ENCODE measurements at regions not wholly inside any gene's neighbourhood (a gene's known extent, or its start where the extent isn't known, plus 50 kb on each side); places are given as distances from the start of the nearest gene placed in this dataset.
A peak's percentile ranks its signal among the peaks of the same experiment; 100 is the strongest.
"Not testable (repeated sequence)": the region's sequence is repeated elsewhere in the genome, so short reads cannot be mapped to it uniquely, and the experiment has no call there.

DNA sequence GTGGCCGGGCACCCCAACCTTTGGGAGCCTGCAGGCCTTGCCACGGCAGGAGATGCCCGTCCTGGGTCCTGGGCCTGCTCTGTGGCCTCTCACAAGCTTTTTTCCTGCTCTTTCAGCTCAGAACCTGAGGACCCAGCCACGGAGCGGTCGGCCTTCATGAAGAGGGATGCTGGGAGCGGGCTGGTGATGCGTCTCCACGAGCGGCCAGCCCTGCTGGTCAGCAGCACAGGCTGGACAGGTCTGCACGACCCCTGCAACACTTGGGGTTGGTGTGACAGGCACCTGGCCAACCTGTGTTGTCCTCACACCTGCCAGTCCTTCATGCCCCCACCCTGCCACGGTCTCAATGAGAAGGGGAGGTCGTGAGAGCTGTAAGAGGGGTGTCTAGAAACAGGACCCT lies 170.0 kb downstream of the ADRA2C start:
- DNase-seq (ENCODE audit: low spot score in 2 of 2) (no peak), ATAC-seq (no peak)
- Mint-ChIP-seq H3K36me3 (no peaks in the 10 kb centered on the region), H3K4me1 (no peaks in the 10 kb centered on the region), H3K9me3 (no peaks in the 10 kb centered on the region), H3K4me3 (no peak overlapping the region), H3K27ac (no peak overlapping the region)

DNA sequence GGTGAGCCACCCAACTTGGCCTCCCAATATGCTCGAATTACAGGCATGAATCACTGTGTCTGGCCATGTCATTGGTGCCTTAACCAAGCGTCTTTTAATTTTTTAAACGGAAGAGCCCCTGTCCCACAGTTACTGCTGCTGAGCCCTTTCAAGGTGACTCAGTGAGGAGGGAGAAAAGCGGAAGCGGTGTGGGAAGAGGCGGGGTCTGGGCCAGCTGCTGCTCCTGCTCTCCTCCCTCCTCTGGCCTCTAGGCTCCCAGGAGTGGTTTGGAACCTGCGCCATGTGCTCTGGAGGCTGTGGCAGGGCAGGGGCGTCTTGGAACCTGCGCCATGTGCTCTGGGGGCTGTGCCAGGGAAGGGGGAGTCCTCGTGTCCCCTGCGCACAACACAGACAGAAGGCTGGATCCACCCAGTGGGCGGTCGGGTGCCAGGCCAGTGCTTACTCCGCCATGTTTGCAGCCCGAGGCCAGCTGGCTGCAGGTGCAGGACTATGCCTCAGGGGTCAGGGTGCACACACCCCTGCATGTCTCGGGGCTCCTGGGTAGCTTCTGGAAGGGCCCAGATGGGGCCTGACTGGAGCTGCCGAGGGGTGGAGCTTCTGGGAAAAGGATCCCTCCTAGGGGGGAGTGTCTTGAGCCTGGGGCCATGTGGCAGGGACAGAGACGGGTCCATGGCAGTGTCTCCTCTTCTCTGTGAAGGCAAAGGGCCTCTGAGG lies 171.8 kb downstream of the ADRA2C start:
- not testable (repeated sequence) for H3K36me3 Mint-ChIP-seq; DNase-seq (ENCODE audit: low spot score in 2 of 2); H3K9me3 Mint-ChIP-seq; ATAC-seq; H3K4me3 Mint-ChIP-seq; H3K27ac Mint-ChIP-seq
- peaks cover 13% of the 10 kb centered on the region for H3K4me1 Mint-ChIP-seq

DNA sequence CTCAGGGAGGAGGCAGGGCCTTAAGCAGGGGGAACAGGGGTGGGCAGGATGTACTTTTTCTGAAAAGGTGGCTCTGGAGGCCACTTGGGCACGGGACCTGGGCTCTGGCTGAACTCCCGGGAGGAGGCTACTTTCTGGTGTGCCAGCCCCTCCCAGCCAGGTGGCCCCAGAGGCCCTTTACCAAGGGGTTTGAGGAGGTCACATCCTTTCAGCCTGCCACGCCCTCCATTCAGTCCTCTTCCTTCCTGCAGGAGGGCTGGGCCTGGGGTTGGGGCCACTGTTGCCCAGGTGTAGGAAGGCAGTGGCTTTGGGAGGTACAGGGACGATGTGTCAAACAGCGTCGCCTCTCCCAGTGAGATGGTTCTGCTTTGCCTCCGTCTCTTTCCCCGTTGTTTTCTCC lies 172.5 kb downstream of the ADRA2C start:
- not testable (repeated sequence) for H3K4me3 Mint-ChIP-seq; DNase-seq (ENCODE audit: low spot score in 2 of 2); H3K36me3 Mint-ChIP-seq; H3K9me3 Mint-ChIP-seq; ATAC-seq; H3K27ac Mint-ChIP-seq
- peaks cover 13% of the 10 kb centered on the region for H3K4me1 Mint-ChIP-seq

GRCh38 chr4:3939954-3940591 lies 173.9 kb downstream of the ADRA2C start:
- peaks cover 13% of the 10 kb centered on the region for H3K4me1 Mint-ChIP-seq
- H3K4me3 Mint-ChIP-seq; H3K9me3 Mint-ChIP-seq; DNase-seq (ENCODE audit: low spot score in 2 of 2); H3K36me3 Mint-ChIP-seq; H3K27ac Mint-ChIP-seq; ATAC-seq: not testable (repeated sequence)

DNA sequence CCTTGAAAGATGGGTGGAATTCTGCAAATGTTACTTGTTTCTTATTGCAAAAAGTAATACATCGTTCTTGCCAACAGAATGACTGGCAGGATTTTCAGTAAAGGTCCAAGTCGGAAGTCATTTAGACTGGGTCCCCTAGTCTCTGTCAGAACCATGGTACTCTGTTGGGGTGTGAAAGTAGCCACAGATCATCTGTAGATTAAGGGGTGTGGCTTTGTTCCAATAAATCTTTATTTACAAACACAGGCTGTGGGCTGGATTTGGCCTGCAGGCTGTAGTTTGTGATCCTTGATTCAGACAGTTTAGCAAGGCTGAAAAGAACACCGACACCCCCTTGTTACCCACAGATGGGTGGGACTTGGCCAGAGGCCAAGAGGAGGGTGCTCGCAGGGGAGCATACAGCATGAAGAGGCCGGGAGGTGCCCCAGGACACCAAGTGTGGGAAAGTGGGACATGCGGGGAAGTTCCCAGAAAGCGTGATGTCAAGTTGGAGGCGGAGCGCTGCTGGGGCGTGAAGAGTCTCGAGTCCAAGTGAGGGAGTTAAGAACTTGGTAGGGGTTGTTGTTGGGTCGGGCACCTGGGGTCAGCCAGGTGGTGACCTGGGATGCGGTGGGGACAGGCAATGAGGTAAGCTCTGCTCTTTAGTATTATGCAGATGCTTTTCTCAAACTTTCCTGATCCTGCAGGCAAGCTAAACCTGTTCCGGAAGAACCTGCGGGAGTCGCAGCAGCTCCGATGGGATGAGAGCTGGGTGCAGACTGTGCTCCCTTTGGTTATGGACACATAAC lies 175.7 kb downstream of the ADRA2C start:
- H3K4me1 Mint-ChIP-seq = peaks cover 13% of the 10 kb centered on the region

DNA sequence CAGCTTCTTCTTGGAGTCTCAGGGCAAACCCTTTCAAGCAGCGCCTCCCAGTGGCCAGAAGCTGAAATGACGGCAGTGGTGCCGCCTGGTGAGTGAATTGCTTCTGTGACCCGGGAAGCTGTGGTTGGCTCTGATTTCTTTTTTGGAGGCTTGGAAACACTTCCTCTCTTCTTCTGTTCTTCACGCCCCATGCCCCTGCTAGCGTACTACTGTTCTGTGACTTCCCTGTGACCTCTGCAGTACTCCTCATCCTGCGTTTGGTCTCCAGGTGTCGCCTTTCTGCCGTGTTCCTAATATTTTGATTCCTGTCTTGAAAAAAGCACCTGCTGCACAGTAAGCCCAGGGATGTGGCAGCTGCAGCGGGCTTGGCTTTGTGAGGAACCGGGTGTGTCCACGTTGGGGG lies 176.4 kb downstream of the ADRA2C start:
- peaks cover 13% of the 10 kb centered on the region for H3K4me1 Mint-ChIP-seq
- ATAC-seq, H3K9me3 Mint-ChIP-seq, H3K4me3 Mint-ChIP-seq, H3K36me3 Mint-ChIP-seq, H3K27ac Mint-ChIP-seq: not testable (repeated sequence)
- peak; percentile 25 to 80 for DNase-seq (ENCODE audit: low spot score in 2 of 2)

More for the DNA sequence above, 175.7 kb downstream of the ADRA2C start:
- not testable (repeated sequence) for H3K4me3 Mint-ChIP-seq; DNase-seq (ENCODE audit: low spot score in 2 of 2); H3K9me3 Mint-ChIP-seq; H3K36me3 Mint-ChIP-seq; H3K27ac Mint-ChIP-seq; ATAC-seq

- not testable (repeated sequence) for H3K27ac Mint-ChIP-seq; H3K4me3 Mint-ChIP-seq; H3K9me3 Mint-ChIP-seq; H3K36me3 Mint-ChIP-seq; DNase-seq (ENCODE audit: low spot score in 2 of 2); ATAC-seq
- peaks cover 13% of the 10 kb centered on the region for H3K4me1 Mint-ChIP-seq
These were observed 176.9 kb downstream of the ADRA2C start for GRCh38 chr4:3943051-3943450.

DNA sequence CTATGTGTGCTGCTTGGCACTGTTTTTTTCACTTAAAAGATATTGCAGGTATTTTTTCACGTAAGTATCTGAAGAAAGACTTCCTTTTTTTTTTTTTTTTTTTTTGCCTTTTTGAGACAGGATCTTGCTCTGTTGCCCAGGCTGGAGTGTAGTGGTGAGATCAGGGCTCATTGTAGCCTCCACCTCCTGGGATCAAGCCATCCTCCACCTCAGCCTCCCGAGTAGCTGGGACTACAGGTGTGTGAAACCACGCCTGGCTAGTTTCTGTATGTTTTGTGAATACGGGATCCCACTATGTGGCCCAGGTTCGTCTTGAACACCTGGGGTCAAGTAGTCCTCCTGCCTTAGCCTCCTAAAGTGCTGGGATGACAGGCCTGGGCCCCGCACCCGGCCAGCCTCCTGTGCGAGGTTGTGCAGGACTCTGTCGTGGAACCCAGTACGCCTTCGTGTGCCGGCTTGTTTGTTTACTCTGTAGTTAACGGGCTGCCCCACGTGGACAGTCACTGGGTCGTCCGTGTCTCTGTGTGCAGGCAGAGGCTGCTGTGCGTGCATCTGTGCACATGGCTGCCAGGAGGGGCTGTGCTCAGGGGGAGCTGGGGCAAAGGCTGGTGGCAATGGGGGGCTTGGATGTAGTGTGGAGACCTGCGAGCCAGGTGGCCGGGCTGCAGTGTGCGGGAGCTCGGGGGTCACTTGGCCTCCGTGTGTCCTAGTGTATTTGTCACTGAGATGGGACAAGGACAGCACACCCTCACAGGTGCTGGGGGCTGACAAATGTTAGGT lies 179.5 kb downstream of the ADRA2C start:
- ATAC-seq = no peak
- Mint-ChIP-seq H3K9me3 (no peaks in the 10 kb centered on the region), H3K4me1 (peaks cover 13% of the 10 kb centered on the region), H3K27ac (no peak overlapping the region), H3K4me3 (no peak overlapping the region), H3K36me3 (no peaks in the 10 kb centered on the region)
- no peak for DNase-seq (ENCODE audit: low spot score in 2 of 2)

DNA sequence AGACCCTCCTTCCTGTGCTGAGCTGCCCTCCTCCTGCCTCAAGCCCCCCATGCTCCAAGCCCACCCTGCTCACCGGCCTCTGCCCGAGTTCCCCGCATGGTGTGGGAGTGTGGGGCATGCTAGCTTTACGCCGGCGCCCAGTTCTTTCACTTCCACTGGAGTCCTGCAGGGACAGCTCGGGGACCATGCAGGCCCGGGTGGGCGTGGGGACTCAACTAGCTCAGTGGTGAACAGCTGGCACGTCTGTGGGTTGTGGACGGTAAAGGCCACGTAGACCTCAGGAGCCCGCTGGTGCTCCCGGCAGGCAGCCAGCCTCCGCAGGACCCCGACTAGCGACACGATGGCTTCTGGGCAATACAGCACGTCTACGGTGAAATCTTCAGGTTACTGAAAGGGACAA lies 180.4 kb downstream of the ADRA2C start:
- DNase-seq (ENCODE audit: low spot score in 2 of 2); ATAC-seq; H3K4me3 Mint-ChIP-seq; H3K36me3 Mint-ChIP-seq; H3K27ac Mint-ChIP-seq; H3K9me3 Mint-ChIP-seq: not testable (repeated sequence)
- H3K4me1 Mint-ChIP-seq = peaks cover 13% of the 10 kb centered on the region

- not testable (repeated sequence) for H3K4me1 Mint-ChIP-seq; H3K27ac Mint-ChIP-seq; H3K36me3 Mint-ChIP-seq; DNase-seq (ENCODE audit: low spot score in 2 of 2); H3K4me3 Mint-ChIP-seq; ATAC-seq; H3K9me3 Mint-ChIP-seq
These were observed 181.6 kb downstream of the ADRA2C start for GRCh38 chr4:3947761-3948160.

GRCh38 chr4:3948210-3948609 lies 182.0 kb downstream of the ADRA2C start:
- not testable (repeated sequence) for H3K36me3 Mint-ChIP-seq; H3K4me1 Mint-ChIP-seq; H3K9me3 Mint-ChIP-seq; DNase-seq (ENCODE audit: low spot score in 2 of 2); H3K27ac Mint-ChIP-seq; H3K4me3 Mint-ChIP-seq; ATAC-seq

DNA sequence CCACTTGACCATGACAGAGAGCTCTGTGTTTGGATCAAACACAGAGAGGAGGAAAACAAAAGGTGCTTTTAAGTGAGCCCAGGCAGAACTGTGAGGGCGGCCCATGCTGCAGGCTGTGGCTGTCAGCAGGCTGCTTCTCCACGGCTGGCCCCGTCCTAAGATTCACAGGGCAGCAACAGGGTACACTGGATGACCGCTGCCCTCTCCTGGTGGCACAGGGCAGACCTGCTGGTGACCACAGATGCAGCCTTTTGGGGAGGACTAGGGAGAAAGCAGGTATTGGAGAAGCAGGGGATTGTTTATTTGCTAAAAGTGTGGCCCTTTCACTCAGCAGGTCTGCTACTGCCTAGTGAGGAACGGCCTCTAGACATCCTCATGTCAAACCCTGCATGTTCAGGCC lies 183.7 kb downstream of the ADRA2C start:
- H3K9me3 Mint-ChIP-seq; H3K36me3 Mint-ChIP-seq; H3K4me3 Mint-ChIP-seq; H3K27ac Mint-ChIP-seq; DNase-seq (ENCODE audit: low spot score in 2 of 2); ATAC-seq: not testable (repeated sequence)
- H3K4me1 Mint-ChIP-seq = peaks cover 11% of the 10 kb centered on the region

DNA sequence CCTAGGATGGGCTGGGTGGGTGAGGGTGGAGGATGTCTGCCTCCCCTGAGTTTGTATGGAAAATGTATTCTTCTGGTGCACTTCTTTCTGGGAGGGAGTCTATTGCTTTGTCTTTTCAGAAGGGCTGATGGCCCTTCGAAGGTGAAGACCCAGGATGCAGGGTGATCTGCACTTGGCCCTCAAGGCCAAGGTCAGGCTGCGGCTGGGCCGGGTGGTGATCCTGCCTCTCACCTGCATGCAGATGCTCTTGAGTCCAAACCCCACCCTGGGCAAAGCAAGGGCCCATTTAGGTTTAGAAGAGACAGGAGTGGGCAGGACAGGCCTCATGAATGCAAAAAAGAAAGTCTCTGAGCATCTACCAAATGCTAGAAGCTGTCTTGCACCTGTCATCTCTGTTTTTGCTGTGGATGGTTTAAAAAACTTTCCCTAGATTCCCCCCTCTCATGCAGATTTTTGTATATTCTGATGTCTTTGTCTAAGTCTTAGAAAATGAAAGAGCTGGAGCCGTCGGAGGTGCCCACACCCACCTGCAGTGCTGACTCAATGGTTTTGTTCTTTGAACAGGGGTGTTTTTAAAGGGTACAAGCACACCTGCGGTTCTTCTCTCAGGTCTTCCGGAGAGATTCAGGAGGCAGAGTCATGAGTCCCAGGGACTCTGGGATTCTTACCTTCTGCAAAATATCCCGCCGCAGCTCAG lies 186.4 kb downstream of the ADRA2C start:
- H3K27ac Mint-ChIP-seq; H3K4me3 Mint-ChIP-seq; H3K9me3 Mint-ChIP-seq; DNase-seq (ENCODE audit: low spot score in 2 of 2); ATAC-seq: not testable (repeated sequence)
- H3K4me1 Mint-ChIP-seq = peaks cover 11% of the 10 kb centered on the region
- peaks cover 11% of the 10 kb centered on the region for H3K36me3 Mint-ChIP-seq

DNA sequence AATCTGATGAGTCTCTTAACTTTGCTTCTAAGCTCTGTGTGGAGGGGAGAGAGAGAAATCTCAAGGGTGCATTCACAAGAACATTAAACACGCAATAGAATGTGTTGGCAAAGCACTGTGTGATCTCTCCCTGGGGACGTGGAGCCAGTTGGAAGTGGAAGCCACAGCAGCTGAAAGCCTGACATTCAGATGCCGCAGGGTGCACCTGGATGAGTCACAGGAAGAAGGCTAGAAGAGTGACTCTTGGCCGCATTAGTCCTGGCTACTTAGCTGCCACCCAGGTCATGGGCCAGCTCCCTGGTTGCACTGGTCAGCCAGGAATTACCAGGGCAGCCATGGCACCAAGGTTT lies 186.9 kb downstream of the ADRA2C start:
- H3K4me1 Mint-ChIP-seq = peaks cover 11% of the 10 kb centered on the region
- H3K27ac Mint-ChIP-seq; DNase-seq (ENCODE audit: low spot score in 2 of 2); H3K9me3 Mint-ChIP-seq; ATAC-seq; H3K4me3 Mint-ChIP-seq: not testable (repeated sequence)
- H3K36me3 Mint-ChIP-seq = peaks cover 11% of the 10 kb centered on the region
